ENCODE measurements at regions not wholly inside any gene's neighbourhood (a gene's known extent, or its start where the extent isn't known, plus 50 kb on each side); places are given as distances from the start of the nearest gene placed in this dataset.

GRCh38 chr3:30113906-30114305 is 492.5 kb upstream of the TGFBR2 start:
- WGBS (ENCODE audit: insufficient coverage, low coverage, low lambda C conversion rate, missing lambda C conversion rate), result 54% methylated on average over 3 of the region's 3 CpGs
- no peak for ATAC-seq

GRCh38 chr3:30114918-30115317 is 491.5 kb upstream of the TGFBR2 start:
- no peaks in the 10 kb centered on the region for H3K4me1 ChIP-seq
- no peak overlapping the region for H3K4me3 ChIP-seq
- H3K9me3 ChIP-seq, result no peaks in the 10 kb centered on the region
- no peaks in the 10 kb centered on the region for H3K27me3 ChIP-seq
- 75% methylated on average over 2 of the region's 2 CpGs for WGBS (ENCODE audit: insufficient coverage, low coverage, low lambda C conversion rate, missing lambda C conversion rate)
- no peak overlapping the region for H3K27ac ChIP-seq
- ATAC-seq, result no peak
- no peak for DNase-seq
- intact Hi-C loops (cut with DNase I), result loop anchor here in 1 of 2 donors (10.0 kb wide), 1 partner anchor 80 kb away; no protein-coding TSS in a partner anchor
- no peaks in the 10 kb centered on the region for H3K36me3 ChIP-seq
- TF ChIP-seq POLR2A (IDR thresholded peaks at IDR 0.05) (no peak), CTCF (IDR thresholded peaks at IDR 0.05) (no peak)

More at GRCh38 chr3:30113906-30114305, 492.5 kb upstream of the TGFBR2 start:
- Histone ChIP-seq H3K9me3 (no peaks in the 10 kb centered on the region), H3K36me3 (no peaks in the 10 kb centered on the region), H3K4me3 (no peak overlapping the region), H3K27ac (no peak overlapping the region), H3K4me1 (no peaks in the 10 kb centered on the region), H3K27me3 (no peaks in the 10 kb centered on the region)
- TF ChIP-seq POLR2A (IDR thresholded peaks at IDR 0.05) (no peak), CTCF (IDR thresholded peaks at IDR 0.05) (no peak)
- intact Hi-C loops (cut with DNase I), result loop anchor here in 1 of 2 donors (10.0 kb wide), 1 partner anchor 81 kb away; no protein-coding TSS in a partner anchor
- DNase-seq, result no peak

GRCh38 chr3:30122359-30122758 is 484.0 kb upstream of the TGFBR2 start:
- Histone ChIP-seq H3K27me3 (no peaks in the 10 kb centered on the region), H3K36me3 (no peaks in the 10 kb centered on the region), H3K4me3 (no peak overlapping the region), H3K27ac (no peak overlapping the region), H3K4me1 (no peaks in the 10 kb centered on the region), H3K9me3 (no peaks in the 10 kb centered on the region)
- 33% methylated on average over 1 of the region's 1 CpG for WGBS (ENCODE audit: insufficient coverage, low coverage, low lambda C conversion rate, missing lambda C conversion rate)
- no peak for DNase-seq
- ATAC-seq, result no peak
- intact Hi-C loops (cut with DNase I), result no loop called here
- TF ChIP-seq CTCF (IDR thresholded peaks at IDR 0.05) (no peak), POLR2A (IDR thresholded peaks at IDR 0.05) (no peak)

- DNase-seq (no peak), ATAC-seq (no peak)
- TF ChIP-seq CTCF (IDR thresholded peaks at IDR 0.05) (no peak), POLR2A (IDR thresholded peaks at IDR 0.05) (no peak)
- 93% methylated on average over 3 of the region's 3 CpGs for WGBS (ENCODE audit: insufficient coverage, low coverage, low lambda C conversion rate, missing lambda C conversion rate)
- no peaks in the 10 kb centered on the region for H3K36me3 ChIP-seq
- no peaks in the 10 kb centered on the region for H3K27me3 ChIP-seq
- no peak overlapping the region for H3K4me3 ChIP-seq
- no peaks in the 10 kb centered on the region for H3K9me3 ChIP-seq
- no peaks in the 10 kb centered on the region for H3K4me1 ChIP-seq
- H3K27ac ChIP-seq, result no peak overlapping the region
- intact Hi-C loops (cut with DNase I), result no loop called here
These were observed 483.2 kb upstream of the TGFBR2 start for GRCh38 chr3:30123224-30123623.

GRCh38 chr3:30123755-30124154 is 482.6 kb upstream of the TGFBR2 start:
- WGBS (ENCODE audit: insufficient coverage, low coverage, low lambda C conversion rate, missing lambda C conversion rate), result 50% methylated on average over 1 of the region's 1 CpG
- Histone ChIP-seq H3K4me1 (no peaks in the 10 kb centered on the region), H3K27me3 (no peaks in the 10 kb centered on the region), H3K36me3 (no peaks in the 10 kb centered on the region), H3K4me3 (no peak overlapping the region), H3K9me3 (no peaks in the 10 kb centered on the region), H3K27ac (no peak overlapping the region)
- DNase-seq, result no peak
- intact Hi-C loops (cut with DNase I), result no loop called here
- TF ChIP-seq POLR2A (IDR thresholded peaks at IDR 0.05), result no peak
- TF ChIP-seq CTCF (IDR thresholded peaks at IDR 0.05), result no peak
- ATAC-seq, result no peak
